ENCODE measurements at regions not wholly inside any gene's neighbourhood (a gene's known extent, or its start where the extent isn't known, plus 50 kb on each side); places are given as distances from the start of the nearest gene placed in this dataset.

- TF ChIP-seq MAX (CRISPR knock-in tag; IDR thresholded peaks at IDR 0.05) (no peak), FOXK1 (CRISPR knock-in tag; IDR thresholded peaks at IDR 0.05) (no peak), E2F1 (CRISPR knock-in tag; IDR thresholded peaks at IDR 0.05) (no peak), USF1 (CRISPR knock-in tag; IDR thresholded peaks at IDR 0.05) (no peak), NR1H2 (CRISPR knock-in tag; IDR thresholded peaks at IDR 0.05) (no peak)
Measured at GRCh38 chr5:138651058-138651766, 76.0 kb upstream of the HSPA9 start (continued).

DNA sequence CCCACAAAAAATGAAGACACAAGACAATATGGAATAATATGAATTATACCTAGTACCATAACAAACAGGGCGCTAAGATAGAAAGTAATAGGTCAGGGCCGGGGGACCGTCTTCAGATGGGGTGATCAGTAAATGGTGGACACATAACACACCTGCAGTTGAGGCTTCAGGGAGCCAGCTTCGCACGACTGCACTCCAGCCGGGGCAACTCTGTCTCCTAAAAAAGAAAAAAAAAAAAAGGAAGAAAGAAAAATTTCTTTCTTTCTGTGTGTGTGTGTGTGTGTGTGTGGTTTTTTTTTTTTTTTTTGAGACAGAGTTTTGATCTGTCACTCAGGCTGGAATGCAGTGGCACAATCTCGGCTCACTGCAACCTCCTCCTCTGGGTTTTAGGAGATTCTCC, 75.0 kb upstream of the HSPA9 start:
- H3K4me1 Mint-ChIP-seq: peaks cover 40% of the 10 kb centered on the region
- no peak for ATAC-seq
- H3K36me3 Mint-ChIP-seq: no peaks in the 10 kb centered on the region
- DNase-seq (ENCODE audit: low spot score): no peak
- CTCF ChIA-PET: interaction anchor here (1.0 to 2.7 kb wide), 12 partner anchors 10 to 389 kb away, joined by 3 to 13 read pairs (median 4); no protein-coding TSS in a partner anchor
- H3K9me3 Mint-ChIP-seq: no peaks in the 10 kb centered on the region
- H3K4me3 Mint-ChIP-seq: no peak overlapping the region
- no peaks in the 10 kb centered on the region for H3K27me3 Mint-ChIP-seq (ENCODE audit: low read depth)
- H3K27ac Mint-ChIP-seq: peak overlapping the region; percentile 15; the same call in 1 of the 2 replicates
- no peak for TF ChIP-seq ZNF671 (CRISPR knock-in tag; IDR thresholded peaks at IDR 0.05)
- TF ChIP-seq ZNF263 (CRISPR knock-in tag; IDR thresholded peaks at IDR 0.05; ENCODE audit: low read depth): no peak
- TF ChIP-seq ZNF416 (CRISPR knock-in tag; IDR thresholded peaks at IDR 0.05): no peak
- TF ChIP-seq ZNF317 (CRISPR knock-in tag; IDR thresholded peaks at IDR 0.05; ENCODE audit: borderline replicate concordance, low read depth): no peak
- no peak for TF ChIP-seq ZNF512 (CRISPR knock-in tag; IDR thresholded peaks at IDR 0.05; ENCODE audit: borderline replicate concordance)
- TF ChIP-seq ETV6 (CRISPR knock-in tag; IDR thresholded peaks at IDR 0.05): no peak
- TF ChIP-seq ZNF219 (CRISPR knock-in tag; IDR thresholded peaks at IDR 0.05; ENCODE audit: borderline replicate concordance): no peak
- no peak for TF ChIP-seq ZNF232 (CRISPR knock-in tag; IDR thresholded peaks at IDR 0.05)
- TF ChIP-seq ZNF121 (CRISPR knock-in tag; IDR thresholded peaks at IDR 0.05): no peak
- TF ChIP-seq IRF2 (CRISPR knock-in tag; IDR thresholded peaks at IDR 0.05; ENCODE audit: borderline replicate concordance, low read depth): no peak
- TF ChIP-seq RELA (CRISPR knock-in tag; IDR thresholded peaks at IDR 0.05; ENCODE audit: borderline replicate concordance): no peak
- TF ChIP-seq ZNF396 (CRISPR knock-in tag; IDR thresholded peaks at IDR 0.05; ENCODE audit: borderline replicate concordance): no peak
- no peak for TF ChIP-seq NR2C2 (CRISPR knock-in tag; IDR thresholded peaks at IDR 0.05)
- no peak for TF ChIP-seq CREB1 (CRISPR knock-in tag; IDR thresholded peaks at IDR 0.05)
- no peak for TF ChIP-seq E2F4 (CRISPR knock-in tag; IDR thresholded peaks at IDR 0.05; ENCODE audit: borderline replicate concordance, low read depth)
- no peak for TF ChIP-seq HMGXB4 (CRISPR knock-in tag; IDR thresholded peaks at IDR 0.05)
- no peak for TF ChIP-seq FOXJ3 (CRISPR knock-in tag; IDR thresholded peaks at IDR 0.05; ENCODE audit: borderline replicate concordance)
- TF ChIP-seq NR3C1 (CRISPR knock-in tag; conservative IDR thresholded peaks at IDR 0.05; ENCODE audit: low read depth): no peak
- POLR2A ChIA-PET: interaction anchor here (0.5 to 1.1 kb wide), 2 partner anchors 73 to 687 kb away, joined by 4 to 5 read pairs; no protein-coding TSS in a partner anchor
